ENCODE measurements at regions not wholly inside any gene's neighbourhood (a gene's known extent, or its start where the extent isn't known, plus 50 kb on each side); places are given as distances from the start of the nearest gene placed in this dataset.

- no peaks in the 10 kb centered on the region for H3K79me2 ChIP-seq (ENCODE audit: insufficient read depth, low read length)
- peak; percentile 62 for DNase-seq
- H4K20me1 ChIP-seq (ENCODE audit: insufficient read depth, low read length): no peaks in the 10 kb centered on the region
- peaks cover 4% of the 10 kb centered on the region for H3K27me3 ChIP-seq (ENCODE audit: insufficient read depth, low read length, poor library complexity)
- H2AFZ ChIP-seq (ENCODE audit: low read depth, low read length): peak overlapping the region; percentile 60
- TF ChIP-seq CTCF (IDR thresholded peaks at IDR 0.05; ENCODE audit: borderline replicate concordance, extremely low read depth, low read length, poor library complexity, severe bottlenecking): no peak
- peak; percentile 97 for ATAC-seq (ENCODE audit: insufficient read depth, low read depth)
- peaks cover 8% of the 10 kb centered on the region for H3K9me3 ChIP-seq (ENCODE audit: insufficient read depth, low read length, severe bottlenecking)
- H3K36me3 ChIP-seq (ENCODE audit: insufficient read depth, low read length): no peaks in the 10 kb centered on the region
- no peak overlapping the region for H3K9ac ChIP-seq (ENCODE audit: low read depth, low read length)
- H3K4me3 ChIP-seq (ENCODE audit: low read depth in 1 of 2, low read length in 2 of 2): no peak overlapping the region
- H3K27ac ChIP-seq (ENCODE audit: low read length): no peak overlapping the region
- H3K4me1 ChIP-seq (ENCODE audit: insufficient read depth, low read length): no peaks in the 10 kb centered on the region
- peak overlapping the region; percentile 10; the same call in 1 of the 2 replicates for H3K4me2 ChIP-seq (ENCODE audit: insufficient read depth, low read length)
Measured at GRCh38 chr3:14319654-14320182, 82.7 kb upstream of the SLC6A6 start.

GRCh38 chr3:14320219-14320618, 82.2 kb upstream of the SLC6A6 start:
- no peak overlapping the region for H3K4me2 ChIP-seq (ENCODE audit: insufficient read depth, low read length)
- ATAC-seq (ENCODE audit: insufficient read depth, low read depth) (0 out of 3 replicates have a peak, but pooled peaks have one; percentile 18), DNase-seq (no peak)
- no peak overlapping the region for H3K4me3 ChIP-seq (ENCODE audit: low read depth in 1 of 2, low read length in 2 of 2)
- no peaks in the 10 kb centered on the region for H3K27me3 ChIP-seq (ENCODE audit: insufficient read depth, low read length, poor library complexity)
- TF ChIP-seq CTCF (IDR thresholded peaks at IDR 0.05; ENCODE audit: borderline replicate concordance, extremely low read depth, low read length, poor library complexity, severe bottlenecking): no peak
- TF ChIP-seq EZH2 (IDR thresholded peaks at IDR 0.05; ENCODE audit: borderline replicate concordance, low read depth, low read length, severe bottlenecking): no peak
- no peaks in the 10 kb centered on the region for H4K20me1 ChIP-seq (ENCODE audit: insufficient read depth, low read length)
- no peaks in the 10 kb centered on the region for H3K4me1 ChIP-seq (ENCODE audit: insufficient read depth, low read length)
- H3K9me3 ChIP-seq (ENCODE audit: insufficient read depth, low read length, severe bottlenecking): peaks cover 8% of the 10 kb centered on the region
- H3K9ac ChIP-seq (ENCODE audit: low read depth, low read length): no peak overlapping the region
- H3K36me3 ChIP-seq (ENCODE audit: insufficient read depth, low read length): no peaks in the 10 kb centered on the region
- peak overlapping the region; percentile 60 for H2AFZ ChIP-seq (ENCODE audit: low read depth, low read length)
- H3K27ac ChIP-seq (ENCODE audit: low read length): no peak overlapping the region
- no peaks in the 10 kb centered on the region for H3K79me2 ChIP-seq (ENCODE audit: insufficient read depth, low read length)

GRCh38 chr3:14322001-14322400, 80.4 kb upstream of the SLC6A6 start:
- H3K4me3 ChIP-seq (ENCODE audit: low read depth in 1 of 2, low read length in 2 of 2): no peak overlapping the region
- ATAC-seq (ENCODE audit: insufficient read depth, low read depth) (no peak), DNase-seq (no peak)
- H3K36me3 ChIP-seq (ENCODE audit: insufficient read depth, low read length): no peaks in the 10 kb centered on the region
- TF ChIP-seq EZH2 (IDR thresholded peaks at IDR 0.05; ENCODE audit: borderline replicate concordance, low read depth, low read length, severe bottlenecking): no peak
- TF ChIP-seq CTCF (IDR thresholded peaks at IDR 0.05; ENCODE audit: borderline replicate concordance, extremely low read depth, low read length, poor library complexity, severe bottlenecking): no peak
- no peak overlapping the region for H3K27ac ChIP-seq (ENCODE audit: low read length)
- H4K20me1 ChIP-seq (ENCODE audit: insufficient read depth, low read length): no peaks in the 10 kb centered on the region
- no peaks in the 10 kb centered on the region for H3K4me1 ChIP-seq (ENCODE audit: insufficient read depth, low read length)
- H3K79me2 ChIP-seq (ENCODE audit: insufficient read depth, low read length): no peaks in the 10 kb centered on the region
- H2AFZ ChIP-seq (ENCODE audit: low read depth, low read length): no peak overlapping the region
- no peaks in the 10 kb centered on the region for H3K27me3 ChIP-seq (ENCODE audit: insufficient read depth, low read length, poor library complexity)
- peaks cover 8% of the 10 kb centered on the region for H3K9me3 ChIP-seq (ENCODE audit: insufficient read depth, low read length, severe bottlenecking)
- H3K4me2 ChIP-seq (ENCODE audit: insufficient read depth, low read length): no peak overlapping the region
- H3K9ac ChIP-seq (ENCODE audit: low read depth, low read length): no peak overlapping the region

Measured in DND-41 (cell line).